Smooth muscle cell (in vitro differentiated cells): ENCODE measurements at regions not wholly inside any gene's neighbourhood (a gene's known extent, or its start where the extent isn't known, plus 50 kb on each side); places are given as distances from the start of the nearest gene placed in this dataset.

Source experiments
- DNase-seq: peaks from one replicate; lab custom pipeline; 2025; ENCODE audit not compliant: unreplicated experiment; lab: John Stamatoyannopoulos, UW
- H2AFZ ChIP-seq: fragments of 200-600 bp; sonication (generic); 2 replicates; pipeline ENCODE4 v1.6.0; 2016; ENCODE audit warnings: antibody characterized with exemption, low read depth, mild to moderate bottlenecking
- H3F3A ChIP-seq: fragments of 200-600 bp; sonication (generic); 2 replicates; pipeline ENCODE4 v1.6.0; 2017; ENCODE audit warnings: antibody characterized with exemption, low read depth
- H3K27ac ChIP-seq: fragments of 200-600 bp; sonication (generic); 2 replicates; pipeline ENCODE4 v1.5.1; 2016; ENCODE audit warnings: low read depth, mild to moderate bottlenecking
- H3K27me3 ChIP-seq: fragments of 200-600 bp; sonication (generic); 2 replicates; pipeline ENCODE4 v1.6.1; 2016; ENCODE audit warnings: low read depth, mild to moderate bottlenecking
- H3K36me3 ChIP-seq: fragments of 200-600 bp; sonication (generic); 2 replicates; pipeline ENCODE4 v1.5.1; 2016; ENCODE audit warnings: low read depth
- H3K4me1 ChIP-seq: fragments of 200-600 bp; sonication (generic); 2 replicates; pipeline ENCODE4 v1.5.1; 2016; ENCODE audit warnings: low read depth
- H3K4me2 ChIP-seq: fragments of 200-600 bp; sonication (generic); 2 replicates; pipeline ENCODE4 v1.6.0; 2016; ENCODE audit warnings: mild to moderate bottlenecking
- H3K4me3 ChIP-seq: fragments of 200-600 bp; sonication (generic); 2 replicates; pipeline ENCODE4 v1.5.1; 2016; ENCODE audit warnings: mild to moderate bottlenecking
- H3K79me2 ChIP-seq: fragments of 200-600 bp; sonication (generic); 2 replicates; pipeline ENCODE4 v1.6.0; 2016; ENCODE audit warnings: low read depth, mild to moderate bottlenecking
- H3K9ac ChIP-seq: fragments of 200-600 bp; sonication (generic); 2 replicates; pipeline ENCODE4 v1.6.0; 2016; ENCODE audit warnings: low read depth
- H3K9me3 ChIP-seq: fragments of 200-600 bp; sonication (generic); replicated peaks from 2 replicates; pipeline ENCODE4 v1.5.1; 2016; ENCODE audit warnings: low read depth
- H4K20me1 ChIP-seq: fragments of 200-600 bp; sonication (generic); 2 replicates; pipeline ENCODE4 v1.6.0; 2016; ENCODE audit warnings: low read depth
- CTCF ChIP-seq: fragments of 200-600 bp; sonication (generic); IDR thresholded peaks from 2 replicates; pipeline ENCODE4 v1.5.1; 2017; ENCODE audit warnings: borderline replicate concordance, mild to moderate bottlenecking, antibody characterized with exemption; ENCODE audit not compliant: insufficient read depth, poor library complexity, severe bottlenecking
- WGBS: methylation state at CpG from one replicate; pipeline ENCODE4 v1.1.7; 2016; ENCODE audit warnings: low lambda C conversion rate; 5-methylcytosine and 5-hydroxymethylcytosine counted together

GRCh38 chr2:147683380-147683779 is 161.4 kb upstream of the ACVR2A start:
- H3K4me3 ChIP-seq: no peak overlapping the region
- no peaks in the 10 kb centered on the region for H3K27me3 ChIP-seq
- no peaks in the 10 kb centered on the region for H3F3A ChIP-seq
- no peak for TF ChIP-seq CTCF
- peak overlapping the region; percentile 58 for H2AFZ ChIP-seq
- H3K4me2 ChIP-seq: no peak overlapping the region
- 65% methylated on average over 2 of the region's 2 CpGs for WGBS
- H3K9me3 ChIP-seq: no peaks in the 10 kb centered on the region
- H3K9ac ChIP-seq: no peak overlapping the region
- H3K79me2 ChIP-seq: no peaks in the 10 kb centered on the region
- no peak overlapping the region for H3K27ac ChIP-seq
- no peaks in the 10 kb centered on the region for H3K36me3 ChIP-seq
- no peaks in the 10 kb centered on the region for H4K20me1 ChIP-seq
- H3K4me1 ChIP-seq: peaks cover 14% of the 10 kb centered on the region
- DNase-seq: no peak

- H3K79me2 ChIP-seq: no peaks in the 10 kb centered on the region
- H3K9me3 ChIP-seq: no peaks in the 10 kb centered on the region
- no peak for TF ChIP-seq CTCF
- no peak overlapping the region for H3K27ac ChIP-seq
- H3K4me1 ChIP-seq: peaks cover 14% of the 10 kb centered on the region
- no peak overlapping the region for H3K4me3 ChIP-seq
- no peaks in the 10 kb centered on the region for H4K20me1 ChIP-seq
- H3F3A ChIP-seq: no peaks in the 10 kb centered on the region
- H3K9ac ChIP-seq: no peak overlapping the region
- H2AFZ ChIP-seq: no peak overlapping the region
- H3K36me3 ChIP-seq: no peaks in the 10 kb centered on the region
- no peak overlapping the region for H3K4me2 ChIP-seq
- no peaks in the 10 kb centered on the region for H3K27me3 ChIP-seq
- no peak for DNase-seq
Observed at GRCh38 chr2:147681093-147681492, 163.7 kb upstream of the ACVR2A start.

GRCh38 chr2:147679955-147680531 is 164.8 kb upstream of the ACVR2A start:
- no peak overlapping the region for H3K9ac ChIP-seq
- no peak for DNase-seq
- H3K4me2 ChIP-seq: no peak overlapping the region
- H3K4me3 ChIP-seq: no peak overlapping the region
- peaks cover 14% of the 10 kb centered on the region for H3K4me1 ChIP-seq
- no peaks in the 10 kb centered on the region for H3K36me3 ChIP-seq
- H4K20me1 ChIP-seq: no peaks in the 10 kb centered on the region
- H3F3A ChIP-seq: no peaks in the 10 kb centered on the region
- H3K27ac ChIP-seq: peak overlapping the region; percentile 8
- WGBS: 79% methylated on average over 6 of the region's 6 CpGs
- no peaks in the 10 kb centered on the region for H3K9me3 ChIP-seq
- H3K79me2 ChIP-seq: no peaks in the 10 kb centered on the region
- no peak overlapping the region for H2AFZ ChIP-seq
- TF ChIP-seq CTCF: no peak
- H3K27me3 ChIP-seq: no peaks in the 10 kb centered on the region

- no peak overlapping the region for H3K4me3 ChIP-seq
- no peaks in the 10 kb centered on the region for H4K20me1 ChIP-seq
- peaks cover 14% of the 10 kb centered on the region for H3K4me1 ChIP-seq
- no peaks in the 10 kb centered on the region for H3K36me3 ChIP-seq
- no peaks in the 10 kb centered on the region for H3K27me3 ChIP-seq
- WGBS: 86% methylated on average over 3 of the region's 3 CpGs
- no peak for DNase-seq
- H3F3A ChIP-seq: no peaks in the 10 kb centered on the region
- TF ChIP-seq CTCF: no peak
- H3K4me2 ChIP-seq: no peak overlapping the region
- H2AFZ ChIP-seq: no peak overlapping the region
- peak overlapping the region; percentile 8 for H3K27ac ChIP-seq
- H3K9me3 ChIP-seq: no peaks in the 10 kb centered on the region
- H3K9ac ChIP-seq: no peak overlapping the region
- no peaks in the 10 kb centered on the region for H3K79me2 ChIP-seq
Observed at GRCh38 chr2:147679191-147679954, 165.5 kb upstream of the ACVR2A start.
